ENCODE measurements at regions not wholly inside any gene's neighbourhood (a gene's known extent, or its start where the extent isn't known, plus 50 kb on each side); places are given as distances from the start of the nearest gene placed in this dataset.

- H3K9me3 ChIP-seq (replicated peaks in 1 of 2; ENCODE audit: control insufficient read depth in 2 of 2, insufficient read depth in 1 of 2, low read depth in 1 of 2, low read length in 2 of 2), result peaks cover 0 to 2% of the 10 kb centered on the region in 2 donors
- no peak overlapping the region for H3K27ac ChIP-seq (replicated peaks; ENCODE audit: low read length)
- no CpG with 5 or more reads among the region's 4 CpGs for WGBS, 2 donors (ENCODE audit: extremely low coverage in 2 of 2, insufficient read length in 2 of 2, insufficient replicate concordance in 1 of 2)
- no peaks in the 10 kb centered on the region for H3K27me3 ChIP-seq (ENCODE audit: control insufficient read depth in 3 of 3, insufficient read depth in 3 of 3, low read depth in 1 of 3, low read length in 3 of 3)
- H3K4me2 ChIP-seq (ENCODE audit: insufficient read depth, low read length, poor library complexity, severe bottlenecking), result no peak overlapping the region
- no peak overlapping the region for H3K4ac ChIP-seq (ENCODE audit: low read length)
- DNase-seq (ENCODE audit: low spot score), result no peak
- H3K36me3 ChIP-seq (replicated peaks in 1 of 2; ENCODE audit: control insufficient read depth in 2 of 2, insufficient read depth in 2 of 2, low read length in 2 of 2), result no peaks in the 10 kb centered on the region
- H3K4me1 ChIP-seq (ENCODE audit: control insufficient read depth in 2 of 2, insufficient read depth in 1 of 2, low read depth in 1 of 2, low read length in 2 of 2), result peaks cover 0 to 2% of the 10 kb centered on the region in 2 donors
- no peak overlapping the region for H2BK120ac ChIP-seq (ENCODE audit: low read depth, low read length)
- peak overlapping the region; percentile 53 for H4K8ac ChIP-seq (ENCODE audit: low read depth, low read length)
- no peak overlapping the region for H2BK12ac ChIP-seq (ENCODE audit: low read length)
- H3K23ac ChIP-seq (ENCODE audit: low read depth, low read length, poor library complexity), result no peak overlapping the region
- H2BK15ac ChIP-seq (ENCODE audit: low read length), result no peak overlapping the region
- H2AFZ ChIP-seq (ENCODE audit: low read length), result peak overlapping the region; percentile 80
- H3K18ac ChIP-seq (ENCODE audit: low read length), result no peak overlapping the region
- no peak overlapping the region for H2AK5ac ChIP-seq (ENCODE audit: low read depth, low read length)
- no peaks in the 10 kb centered on the region for H3K79me1 ChIP-seq (ENCODE audit: low read depth, low read length)
- H2BK5ac ChIP-seq (ENCODE audit: low read length), result no peak overlapping the region
- no peak overlapping the region for H3K14ac ChIP-seq (ENCODE audit: low read length)
- no peak overlapping the region for H3K4me3 ChIP-seq (ENCODE audit: low read length in 2 of 2)
- H3K9ac ChIP-seq (ENCODE audit: low read depth, low read length, poor library complexity), result no peak overlapping the region
- no peak overlapping the region for H4K91ac ChIP-seq (ENCODE audit: low read depth, low read length, poor library complexity)
These were observed 2182.5 kb upstream of the AGA start for GRCh38 chr4:179624768-179625181.

DNA sequence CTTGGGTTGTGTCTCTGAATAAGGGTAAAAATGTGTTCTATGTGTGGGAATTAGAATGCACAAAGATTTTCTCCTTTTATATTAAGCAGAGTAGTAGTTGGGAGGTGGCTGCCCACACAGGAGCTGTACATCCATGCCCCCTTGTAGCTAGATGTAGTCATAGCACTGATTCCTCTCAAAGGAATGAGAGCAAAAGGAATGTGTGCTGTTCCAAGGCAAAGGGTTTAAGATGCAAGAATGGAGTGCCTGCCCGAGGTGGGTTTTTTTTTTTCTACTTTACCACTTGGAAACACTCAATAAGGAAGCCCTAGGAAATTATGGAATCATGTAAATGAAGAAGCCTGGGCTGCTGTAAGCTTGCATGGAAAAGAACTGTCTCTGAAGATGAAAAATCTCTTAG is 2183.2 kb upstream of the AGA start:
- H4K91ac ChIP-seq (ENCODE audit: low read depth, low read length, poor library complexity), result no peak overlapping the region
- WGBS, 2 donors (ENCODE audit: extremely low coverage in 2 of 2, insufficient read length in 2 of 2, insufficient replicate concordance in 1 of 2), result no CpG with 5 or more reads among the region's 1 CpG
- no peaks in the 10 kb centered on the region for H3K36me3 ChIP-seq (replicated peaks in 1 of 2; ENCODE audit: control insufficient read depth in 2 of 2, insufficient read depth in 2 of 2, low read length in 2 of 2)
- H3K18ac ChIP-seq (ENCODE audit: low read length), result no peak overlapping the region
- H4K8ac ChIP-seq (ENCODE audit: low read depth, low read length), result no peak overlapping the region
- H3K79me1 ChIP-seq (ENCODE audit: low read depth, low read length), result no peaks in the 10 kb centered on the region
- no peak overlapping the region for H2BK12ac ChIP-seq (ENCODE audit: low read length)
- no peak overlapping the region for H3K23ac ChIP-seq (ENCODE audit: low read depth, low read length, poor library complexity)
- H2BK15ac ChIP-seq (ENCODE audit: low read length), result no peak overlapping the region
- H3K4me3 ChIP-seq (ENCODE audit: low read length in 2 of 2), result no peak overlapping the region
- H3K9me3 ChIP-seq (replicated peaks in 1 of 2; ENCODE audit: control insufficient read depth in 2 of 2, insufficient read depth in 1 of 2, low read depth in 1 of 2, low read length in 2 of 2), result peaks cover 0 to 2% of the 10 kb centered on the region in 2 donors
- no peak overlapping the region for H2AK5ac ChIP-seq (ENCODE audit: low read depth, low read length)
- no peak overlapping the region for H3K14ac ChIP-seq (ENCODE audit: low read length)
- peaks cover 0 to 2% of the 10 kb centered on the region in 2 donors for H3K4me1 ChIP-seq (ENCODE audit: control insufficient read depth in 2 of 2, insufficient read depth in 1 of 2, low read depth in 1 of 2, low read length in 2 of 2)
- H3K9ac ChIP-seq (ENCODE audit: low read depth, low read length, poor library complexity), result no peak overlapping the region
- no peak overlapping the region for H3K4ac ChIP-seq (ENCODE audit: low read length)
- H3K27me3 ChIP-seq (ENCODE audit: control insufficient read depth in 3 of 3, insufficient read depth in 3 of 3, low read depth in 1 of 3, low read length in 3 of 3), result no peaks in the 10 kb centered on the region
- H3K27ac ChIP-seq (replicated peaks; ENCODE audit: low read length), result no peak overlapping the region
- H2AFZ ChIP-seq (ENCODE audit: low read length), result peak overlapping the region; percentile 80
- H3K4me2 ChIP-seq (ENCODE audit: insufficient read depth, low read length, poor library complexity, severe bottlenecking), result no peak overlapping the region
- no peak overlapping the region for H2BK5ac ChIP-seq (ENCODE audit: low read length)
- DNase-seq (ENCODE audit: low spot score), result no peak
- no peak overlapping the region for H2BK120ac ChIP-seq (ENCODE audit: low read depth, low read length)

- Histone ChIP-seq H3K27ac (replicated peaks; ENCODE audit: low read length) (no peak overlapping the region), H3K9ac (ENCODE audit: low read depth, low read length, poor library complexity) (no peak overlapping the region), H3K27me3 (ENCODE audit: control insufficient read depth in 3 of 3, insufficient read depth in 3 of 3, low read depth in 1 of 3, low read length in 3 of 3) (no peaks in the 10 kb centered on the region), H3K4me1 (ENCODE audit: control insufficient read depth in 2 of 2, insufficient read depth in 1 of 2, low read depth in 1 of 2, low read length in 2 of 2) (peaks cover 0 to 2% of the 10 kb centered on the region in 2 donors), H2BK120ac (ENCODE audit: low read depth, low read length) (no peak overlapping the region), H2BK15ac (ENCODE audit: low read length) (no peak overlapping the region), H3K4me2 (ENCODE audit: insufficient read depth, low read length, poor library complexity, severe bottlenecking) (no peak overlapping the region), H2AFZ (ENCODE audit: low read length) (no peak overlapping the region), H3K14ac (ENCODE audit: low read length) (no peak overlapping the region), H2BK12ac (ENCODE audit: low read length) (no peak overlapping the region), H3K4ac (ENCODE audit: low read length) (no peak overlapping the region), H3K79me1 (ENCODE audit: low read depth, low read length) (no peaks in the 10 kb centered on the region), H3K36me3 (replicated peaks in 1 of 2; ENCODE audit: control insufficient read depth in 2 of 2, insufficient read depth in 2 of 2, low read length in 2 of 2) (no peaks in the 10 kb centered on the region), H4K91ac (ENCODE audit: low read depth, low read length, poor library complexity) (no peak overlapping the region), H3K18ac (ENCODE audit: low read length) (no peak overlapping the region), H3K23ac (ENCODE audit: low read depth, low read length, poor library complexity) (no peak overlapping the region), H3K4me3 (ENCODE audit: low read length in 2 of 2) (no peak overlapping the region), H2BK5ac (ENCODE audit: low read length) (no peak overlapping the region), H4K8ac (ENCODE audit: low read depth, low read length) (no peak overlapping the region), H2AK5ac (ENCODE audit: low read depth, low read length) (no peak overlapping the region), H3K9me3 (replicated peaks in 1 of 2; ENCODE audit: control insufficient read depth in 2 of 2, insufficient read depth in 1 of 2, low read depth in 1 of 2, low read length in 2 of 2) (peaks cover 0 to 2% of the 10 kb centered on the region in 2 donors)
- DNase-seq (ENCODE audit: low spot score), result no peak
- WGBS, 2 donors (ENCODE audit: extremely low coverage in 2 of 2, insufficient read length in 2 of 2, insufficient replicate concordance in 1 of 2), result no CpG with 5 or more reads among the region's 3 CpGs
These were observed 2184.4 kb upstream of the AGA start for GRCh38 chr4:179626687-179627086.

GRCh38 chr4:179631321-179631720 is 2189.1 kb upstream of the AGA start:
- H3K36me3 ChIP-seq (replicated peaks in 1 of 2; ENCODE audit: control insufficient read depth in 2 of 2, insufficient read depth in 2 of 2, low read length in 2 of 2), result no peaks in the 10 kb centered on the region
- H3K18ac ChIP-seq (ENCODE audit: low read length), result no peak overlapping the region
- H4K91ac ChIP-seq (ENCODE audit: low read depth, low read length, poor library complexity), result no peak overlapping the region
- no peak overlapping the region for H3K4me3 ChIP-seq (ENCODE audit: low read length in 2 of 2)
- peaks cover 0 to 2% of the 10 kb centered on the region in 2 donors for H3K9me3 ChIP-seq (replicated peaks in 1 of 2; ENCODE audit: control insufficient read depth in 2 of 2, insufficient read depth in 1 of 2, low read depth in 1 of 2, low read length in 2 of 2)
- H3K79me1 ChIP-seq (ENCODE audit: low read depth, low read length), result no peaks in the 10 kb centered on the region
- no peaks in the 10 kb centered on the region for H3K4me1 ChIP-seq (ENCODE audit: control insufficient read depth in 2 of 2, insufficient read depth in 1 of 2, low read depth in 1 of 2, low read length in 2 of 2)
- no peak overlapping the region for H2AK5ac ChIP-seq (ENCODE audit: low read depth, low read length)
- no peak overlapping the region for H3K23ac ChIP-seq (ENCODE audit: low read depth, low read length, poor library complexity)
- no peak overlapping the region for H3K4ac ChIP-seq (ENCODE audit: low read length)
- H2BK120ac ChIP-seq (ENCODE audit: low read depth, low read length), result no peak overlapping the region
- H4K8ac ChIP-seq (ENCODE audit: low read depth, low read length), result no peak overlapping the region
- no peak overlapping the region for H2BK15ac ChIP-seq (ENCODE audit: low read length)
- H3K27ac ChIP-seq (replicated peaks; ENCODE audit: low read length), result no peak overlapping the region
- no peak overlapping the region for H2BK12ac ChIP-seq (ENCODE audit: low read length)
- H3K14ac ChIP-seq (ENCODE audit: low read length), result no peak overlapping the region
- H3K9ac ChIP-seq (ENCODE audit: low read depth, low read length, poor library complexity), result no peak overlapping the region
- no peaks in the 10 kb centered on the region for H3K27me3 ChIP-seq (ENCODE audit: control insufficient read depth in 3 of 3, insufficient read depth in 3 of 3, low read depth in 1 of 3, low read length in 3 of 3)
- no peak overlapping the region for H2AFZ ChIP-seq (ENCODE audit: low read length)
- H2BK5ac ChIP-seq (ENCODE audit: low read length), result no peak overlapping the region
- DNase-seq (ENCODE audit: low spot score), result no peak
- H3K4me2 ChIP-seq (ENCODE audit: insufficient read depth, low read length, poor library complexity, severe bottlenecking), result no peak overlapping the region

Measured in neuronal stem cell (in vitro differentiated cells).